Mucosa of gallbladder (tissue), 1 donor: ENCODE measurements at regions not wholly inside any gene's neighbourhood (a gene's known extent, or its start where the extent isn't known, plus 50 kb on each side); places are given as distances from the start of the nearest gene placed in this dataset.

Experiments used
- DNase-seq: peaks from one replicate; pipeline ENCODE4 v3.0.0-alpha.2; 2020; ENCODE audit warnings: low spot score
- donor health status: DM: no; HTN: no; CAD: no.

GRCh38 chr10:88168171-88169036 is 305.0 kb downstream of the PTEN start:
- DNase-seq: no peak

GRCh38 chr10:88169037-88169319 is 305.6 kb downstream of the PTEN start:
- no peak for DNase-seq

- no peak for DNase-seq
These were observed 307.2 kb downstream of the PTEN start for GRCh38 chr10:88170628-88171027.

GRCh38 chr10:88172159-88172558 is 308.7 kb downstream of the PTEN start:
- DNase-seq: no peak

- no peak for DNase-seq
These were observed 311.0 kb downstream of the PTEN start for GRCh38 chr10:88174391-88174790.

GRCh38 chr10:88178758-88179157 is 315.3 kb downstream of the PTEN start:
- DNase-seq: no peak

- no peak for DNase-seq
These were observed 316.4 kb downstream of the PTEN start for GRCh38 chr10:88179831-88180230.

GRCh38 chr10:88181902-88182600 is 318.6 kb downstream of the PTEN start:
- no peak for DNase-seq

- no peak for DNase-seq
These were observed 319.1 kb downstream of the PTEN start for GRCh38 chr10:88182601-88182930.

GRCh38 chr10:88184543-88185297 is 321.3 kb downstream of the PTEN start:
- no peak for DNase-seq

GRCh38 chr10:88185830-88186229 is 322.4 kb downstream of the PTEN start:
- no peak for DNase-seq

- no peak for DNase-seq
These were observed 322.9 kb downstream of the PTEN start for GRCh38 chr10:88186335-88186734.

GRCh38 chr10:88187472-88187871 is 324.0 kb downstream of the PTEN start:
- DNase-seq: no peak

GRCh38 chr10:88190123-88190522 is 326.7 kb downstream of the PTEN start:
- DNase-seq: no peak

GRCh38 chr10:88190540-88191235 is 327.3 kb downstream of the PTEN start:
- no peak for DNase-seq

GRCh38 chr10:88193018-88193417 is 329.6 kb downstream of the PTEN start:
- DNase-seq: no peak

GRCh38 chr10:88194041-88194887 is 330.8 kb downstream of the PTEN start:
- DNase-seq: no peak

GRCh38 chr10:88194961-88195367 is 331.5 kb downstream of the PTEN start:
- DNase-seq: no peak

- no peak for DNase-seq
These were observed 332.4 kb downstream of the PTEN start for GRCh38 chr10:88195841-88196240.

GRCh38 chr10:88196291-88196690 is 332.9 kb downstream of the PTEN start:
- no peak for DNase-seq

- DNase-seq: no peak
These were observed 334.6 kb downstream of the PTEN start for GRCh38 chr10:88198023-88198422.
